DMS53 (cell line): ENCODE measurements at regions not wholly inside any gene's neighbourhood (a gene's known extent, or its start where the extent isn't known, plus 50 kb on each side); places are given as distances from the start of the nearest gene placed in this dataset.
A peak's percentile ranks its signal among the peaks of the same experiment; 100 is the strongest.
"Not testable (repeated sequence)": the region's sequence is repeated elsewhere in the genome, so short reads cannot be mapped to it uniquely, and the experiment has no call there.

Source experiments
- DNase-seq: peaks from one replicate; lab custom pipeline; 2025; lab: John Stamatoyannopoulos, UW

GRCh38 chr21:15932726-15933125 lies 202.9 kb downstream of the USP25 start:
- no peak for DNase-seq

GRCh38 chr21:15935530-15935929 lies 205.7 kb downstream of the USP25 start:
- DNase-seq: no peak

GRCh38 chr21:15943009-15943666 lies 213.4 kb downstream of the USP25 start:
- DNase-seq: peak; percentile 69

GRCh38 chr21:15947677-15948076 lies 217.9 kb downstream of the USP25 start:
- no peak for DNase-seq

- DNase-seq: no peak
Measured at GRCh38 chr21:15953551-15954116, 223.9 kb downstream of the USP25 start.

GRCh38 chr21:15964236-15964855 lies 234.6 kb downstream of the USP25 start:
- no peak for DNase-seq

- no peak for DNase-seq
Measured at GRCh38 chr21:15966231-15966630, 236.4 kb downstream of the USP25 start.

GRCh38 chr21:15966651-15967050 lies 236.9 kb downstream of the USP25 start:
- DNase-seq: no peak

GRCh38 chr21:15967661-15968060 lies 237.9 kb downstream of the USP25 start:
- DNase-seq: peak; percentile 11

GRCh38 chr21:15968776-15969310 lies 239.1 kb downstream of the USP25 start:
- DNase-seq: no peak

- peak; percentile 4 for DNase-seq
Measured at GRCh38 chr21:15976807-15977206, 247.0 kb downstream of the USP25 start.

GRCh38 chr21:15978215-15978738 lies 248.5 kb downstream of the USP25 start:
- no peak for DNase-seq

- DNase-seq: not testable (repeated sequence)
Measured at GRCh38 chr21:15979493-15979892, 249.7 kb downstream of the USP25 start.

GRCh38 chr21:15986277-15986676 lies 256.5 kb downstream of the USP25 start:
- no peak for DNase-seq

GRCh38 chr21:15992171-15992570 lies 262.4 kb downstream of the USP25 start:
- DNase-seq: no peak

GRCh38 chr21:15993951-15994350 lies 264.2 kb downstream of the USP25 start:
- no peak for DNase-seq

GRCh38 chr21:15999741-16000140 lies 270.0 kb downstream of the USP25 start:
- no peak for DNase-seq

GRCh38 chr21:16002874-16003466 lies 273.2 kb downstream of the USP25 start:
- DNase-seq: peak; percentile 39

- DNase-seq: no peak
Measured at GRCh38 chr21:16004086-16004485, 274.3 kb downstream of the USP25 start.

GRCh38 chr21:16004523-16004922 lies 274.7 kb downstream of the USP25 start:
- no peak for DNase-seq

- DNase-seq: no peak
Measured at GRCh38 chr21:16005996-16006395, 276.2 kb downstream of the USP25 start.

GRCh38 chr21:16007943-16008342 lies 278.2 kb downstream of the USP25 start:
- DNase-seq: no peak

- DNase-seq: no peak
Measured at GRCh38 chr21:16011719-16012118, 281.9 kb downstream of the USP25 start.
